GM06990 (cell line): ENCODE measurements at regions not wholly inside any gene's neighbourhood (a gene's known extent, or its start where the extent isn't known, plus 50 kb on each side); places are given as distances from the start of the nearest gene placed in this dataset.
"Not testable (repeated sequence)": the region's sequence is repeated elsewhere in the genome, so short reads cannot be mapped to it uniquely, and the experiment has no call there.

Source experiments
- DNase-seq: peaks from one replicate; pipeline ENCODE4 v3.0.0-alpha.2; 2011; ENCODE audit not compliant: insufficient read length; ENCODE audit errors: extremely low read depth
- H3K27me3 ChIP-seq: replicated peaks from 2 replicates; pipeline ENCODE4 v1.6.0; 2011; ENCODE audit warnings: low read length; ENCODE audit not compliant: control insufficient read depth, insufficient read depth
- H3K36me3 ChIP-seq: 2 replicates; pipeline ENCODE4 v1.5.1; 2011; ENCODE audit warnings: low read length; ENCODE audit not compliant: control insufficient read depth, insufficient read depth
- H3K4me3 ChIP-seq: replicated peaks from 2 replicates; pipeline ENCODE4 v1.5.1; 2011; ENCODE audit warnings: low read depth, mild to moderate bottlenecking, control low read depth, low read length
- TF ChIP-seq, protein P1 (sequence below): IDR thresholded peaks from 2 replicates; pipeline ENCODE4 v1.5.1; 2011; ENCODE audit warnings: low read length, control low read depth, mild to moderate bottlenecking, inconsistent platforms; ENCODE audit not compliant: insufficient read depth, poor library complexity, severe bottlenecking

- DNase-seq = no peak
- Histone ChIP-seq H3K4me3 (no peak overlapping the region), H3K27me3 (no peaks in the 10 kb centered on the region), H3K36me3 (no peaks in the 10 kb centered on the region)
- TF ChIP-seq, protein P1, sequence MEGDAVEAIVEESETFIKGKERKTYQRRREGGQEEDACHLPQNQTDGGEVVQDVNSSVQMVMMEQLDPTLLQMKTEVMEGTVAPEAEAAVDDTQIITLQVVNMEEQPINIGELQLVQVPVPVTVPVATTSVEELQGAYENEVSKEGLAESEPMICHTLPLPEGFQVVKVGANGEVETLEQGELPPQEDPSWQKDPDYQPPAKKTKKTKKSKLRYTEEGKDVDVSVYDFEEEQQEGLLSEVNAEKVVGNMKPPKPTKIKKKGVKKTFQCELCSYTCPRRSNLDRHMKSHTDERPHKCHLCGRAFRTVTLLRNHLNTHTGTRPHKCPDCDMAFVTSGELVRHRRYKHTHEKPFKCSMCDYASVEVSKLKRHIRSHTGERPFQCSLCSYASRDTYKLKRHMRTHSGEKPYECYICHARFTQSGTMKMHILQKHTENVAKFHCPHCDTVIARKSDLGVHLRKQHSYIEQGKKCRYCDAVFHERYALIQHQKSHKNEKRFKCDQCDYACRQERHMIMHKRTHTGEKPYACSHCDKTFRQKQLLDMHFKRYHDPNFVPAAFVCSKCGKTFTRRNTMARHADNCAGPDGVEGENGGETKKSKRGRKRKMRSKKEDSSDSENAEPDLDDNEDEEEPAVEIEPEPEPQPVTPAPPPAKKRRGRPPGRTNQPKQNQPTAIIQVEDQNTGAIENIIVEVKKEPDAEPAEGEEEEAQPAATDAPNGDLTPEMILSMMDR = no peak
Measured at GRCh38 chr2:190150413-190150812, 87.9 kb upstream of the MSTN start.

DNA sequence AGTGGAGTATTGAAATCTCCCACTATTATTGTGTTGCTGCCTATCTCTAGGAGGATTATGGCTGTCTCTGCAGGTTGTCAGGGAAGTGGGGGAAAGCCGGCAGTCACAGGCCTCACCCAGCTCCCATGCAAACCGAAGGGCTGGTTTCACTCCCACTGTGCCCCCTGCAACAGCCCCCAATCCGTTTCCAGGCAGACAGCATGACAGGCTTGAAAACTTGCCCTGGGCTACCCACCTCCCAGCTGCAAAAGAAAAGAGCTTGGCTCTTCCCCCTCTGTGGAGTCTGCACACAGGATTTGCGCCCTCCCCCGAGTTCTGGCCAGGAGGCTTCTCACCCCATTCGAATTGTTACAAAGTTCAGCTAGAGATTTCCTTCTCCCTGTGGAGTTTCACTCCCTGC, 87.4 kb upstream of the MSTN start:
- Histone ChIP-seq H3K27me3 (no peaks in the 10 kb centered on the region), H3K4me3 (no peak overlapping the region), H3K36me3 (no peaks in the 10 kb centered on the region)
- TF ChIP-seq, protein P1 = no peak
- DNase-seq = no peak

DNA sequence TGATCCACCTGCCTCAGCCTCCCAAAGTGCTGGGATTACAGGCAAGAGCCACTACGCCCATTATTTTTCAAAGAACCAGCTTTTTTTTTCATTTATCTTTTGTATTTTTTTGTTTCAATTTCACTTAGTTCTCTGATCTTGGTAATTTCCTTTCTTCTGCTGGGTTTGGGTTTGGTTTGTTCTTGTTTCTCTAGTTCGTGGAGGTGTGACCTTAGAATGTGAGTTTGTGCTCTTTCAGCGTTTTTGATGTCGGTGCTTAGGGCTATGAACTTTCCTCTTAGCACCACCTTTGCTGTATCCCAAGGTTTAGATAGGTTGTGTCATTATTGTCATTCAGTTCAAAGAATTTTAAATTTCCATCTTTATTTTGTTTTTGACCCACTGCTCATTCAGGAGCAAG, 86.7 kb upstream of the MSTN start:
- TF ChIP-seq, protein P1 = no peak
- no peak for DNase-seq

DNA sequence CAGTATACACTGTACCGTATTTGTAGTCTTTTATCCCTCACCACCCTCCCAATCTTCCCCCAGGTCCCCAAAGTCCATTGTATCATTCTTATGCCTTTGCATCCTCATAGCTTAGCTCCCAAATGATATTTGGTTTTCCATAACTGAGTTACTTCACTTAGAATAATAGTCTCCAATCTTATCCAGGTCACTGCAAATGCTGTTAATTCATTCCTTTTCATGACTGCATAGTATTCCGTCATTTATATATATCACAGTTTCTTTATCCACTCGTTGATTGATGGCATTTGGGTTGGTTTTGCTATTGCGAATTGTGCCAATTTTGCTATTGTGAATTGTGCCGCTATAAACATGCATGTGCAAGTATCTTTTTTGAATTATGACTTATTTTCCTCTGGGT, 83.6 kb upstream of the MSTN start:
- DNase-seq, H3K4me3 ChIP-seq, H3K27me3 ChIP-seq, H3K36me3 ChIP-seq: not testable (repeated sequence)

More for the DNA sequence above, 86.7 kb upstream of the MSTN start:
- H3K27me3 ChIP-seq = no peaks in the 10 kb centered on the region
- no peaks in the 10 kb centered on the region for H3K36me3 ChIP-seq
- no peak overlapping the region for H3K4me3 ChIP-seq

DNA sequence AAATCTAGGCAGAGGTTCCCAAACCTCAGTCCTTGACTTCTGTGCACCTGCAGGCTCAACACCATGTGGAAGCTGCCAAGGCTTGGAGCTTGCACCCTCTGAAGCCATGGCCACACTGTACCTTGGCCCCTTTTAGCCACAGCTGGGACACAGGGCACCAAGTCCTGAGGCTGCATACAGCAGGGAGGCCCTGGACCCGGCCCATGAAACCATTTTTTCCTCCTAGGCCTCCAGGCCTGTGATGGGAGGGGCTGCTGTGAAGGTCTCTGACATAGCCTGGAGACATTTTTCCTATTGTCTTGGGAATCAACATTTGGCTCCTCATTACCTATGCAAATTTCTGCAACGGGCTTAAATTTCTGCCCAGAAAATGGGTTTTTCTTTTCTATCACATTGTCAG, 77.9 kb upstream of the MSTN start:
- H3K36me3 ChIP-seq, H3K27me3 ChIP-seq, DNase-seq, H3K4me3 ChIP-seq: not testable (repeated sequence)

DNA sequence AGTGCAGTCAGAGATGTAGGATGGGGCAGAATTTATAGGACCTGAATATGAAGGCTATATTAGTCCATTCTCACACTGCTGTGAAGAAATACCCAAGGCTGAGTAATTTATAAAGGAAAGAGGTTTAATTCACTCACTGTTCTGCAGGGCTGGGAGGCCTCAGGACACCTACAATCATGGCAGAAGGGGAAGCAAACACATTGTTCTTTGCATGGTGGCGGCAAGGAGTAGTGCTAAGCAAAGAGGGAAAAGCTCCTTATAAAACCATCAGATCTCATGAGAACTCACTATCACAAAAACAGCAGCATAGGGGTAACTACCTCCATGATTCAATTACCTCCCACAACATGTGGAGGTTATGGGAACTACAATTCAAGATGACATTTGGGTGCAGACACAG, 76.8 kb upstream of the MSTN start:
- H3K4me3 ChIP-seq = no peak overlapping the region
- TF ChIP-seq, protein P1 = no peak
- no peaks in the 10 kb centered on the region for H3K36me3 ChIP-seq
- H3K27me3 ChIP-seq = no peaks in the 10 kb centered on the region
- DNase-seq = no peak

- H3K36me3 ChIP-seq = no peaks in the 10 kb centered on the region
- DNase-seq = no peak
- H3K27me3 ChIP-seq = no peaks in the 10 kb centered on the region
- H3K4me3 ChIP-seq = no peak overlapping the region
- TF ChIP-seq, protein P1 = no peak
Measured at GRCh38 chr2:190138032-190138431, 75.5 kb upstream of the MSTN start.
